ENCODE measurements at regions not wholly inside any gene's neighbourhood (a gene's known extent, or its start where the extent isn't known, plus 50 kb on each side); places are given as distances from the start of the nearest gene placed in this dataset.

DNA sequence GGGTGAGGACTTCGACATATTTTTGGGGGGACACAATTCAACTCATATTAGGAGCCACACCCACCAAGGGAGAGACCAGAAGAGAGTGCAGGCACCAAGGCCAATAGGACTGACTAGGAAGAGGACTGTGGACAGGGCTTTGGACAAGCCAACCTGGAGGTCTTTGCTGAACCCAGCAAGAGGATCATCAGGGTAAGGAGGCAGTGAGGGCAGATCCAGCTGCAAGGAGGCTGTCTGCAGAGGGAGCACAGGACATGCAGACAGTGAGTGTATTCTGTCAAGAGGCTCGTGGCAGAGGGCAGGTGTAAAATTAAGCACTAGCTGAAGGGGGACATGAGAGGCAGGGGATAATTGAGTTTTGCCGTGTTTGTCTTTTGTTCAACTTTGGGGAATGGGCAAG lies 83.4 kb upstream of the MGMT start:
- DNase-seq (ENCODE audit: low read depth in 4 of 4, low spot score in 3 of 4): no peak

GRCh38 chr10:129385600-129385999 lies 81.4 kb upstream of the MGMT start:
- no peak for DNase-seq (ENCODE audit: low read depth in 4 of 4, low spot score in 3 of 4)

DNA sequence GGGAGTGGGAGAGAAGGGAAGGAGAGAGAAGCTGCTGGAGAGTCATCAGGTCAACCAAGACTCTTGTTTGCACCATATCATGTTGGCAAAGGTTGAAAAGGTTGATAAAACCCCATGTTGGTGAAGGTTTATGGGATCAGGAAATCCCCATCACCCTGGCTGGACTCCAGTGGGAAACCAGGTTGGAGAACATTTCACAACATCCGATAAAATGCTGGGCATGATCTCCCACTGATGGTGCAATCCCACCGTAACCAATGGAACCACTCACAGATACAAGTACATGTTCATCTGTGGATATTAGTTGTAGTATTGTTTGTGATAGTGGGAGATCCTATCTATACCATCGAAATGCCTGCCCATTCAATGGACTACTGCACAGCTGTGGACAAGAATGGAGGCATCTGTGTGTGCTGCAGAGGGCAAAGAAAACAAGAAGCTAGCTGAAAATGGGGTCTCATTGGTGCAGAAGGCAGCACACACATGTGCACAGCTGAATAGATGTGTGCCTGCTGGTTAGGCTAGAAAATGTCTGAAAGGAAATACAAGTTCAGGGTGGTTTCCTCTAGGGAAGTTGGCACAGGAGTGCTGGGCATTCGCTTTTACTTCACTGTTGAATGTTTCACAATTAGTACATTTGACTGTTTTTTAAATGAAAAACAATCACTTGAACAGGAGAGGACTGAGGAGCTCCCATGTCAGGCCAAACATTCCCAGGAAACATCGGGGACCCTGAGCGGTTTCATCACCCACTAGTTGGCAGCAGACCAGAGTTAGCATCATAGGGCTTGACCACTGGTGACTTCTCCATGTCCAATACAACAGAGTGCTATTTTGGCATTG lies 80.4 kb upstream of the MGMT start:
- no peak for DNase-seq (ENCODE audit: low read depth in 4 of 4, low spot score in 3 of 4)

GRCh38 chr10:129387258-129387525 lies 79.8 kb upstream of the MGMT start:
- DNase-seq (ENCODE audit: low read depth in 4 of 4, low spot score in 3 of 4): no peak

GRCh38 chr10:129388435-129388834 lies 78.6 kb upstream of the MGMT start:
- no peak for DNase-seq (ENCODE audit: low read depth in 4 of 4, low spot score in 3 of 4)

DNA sequence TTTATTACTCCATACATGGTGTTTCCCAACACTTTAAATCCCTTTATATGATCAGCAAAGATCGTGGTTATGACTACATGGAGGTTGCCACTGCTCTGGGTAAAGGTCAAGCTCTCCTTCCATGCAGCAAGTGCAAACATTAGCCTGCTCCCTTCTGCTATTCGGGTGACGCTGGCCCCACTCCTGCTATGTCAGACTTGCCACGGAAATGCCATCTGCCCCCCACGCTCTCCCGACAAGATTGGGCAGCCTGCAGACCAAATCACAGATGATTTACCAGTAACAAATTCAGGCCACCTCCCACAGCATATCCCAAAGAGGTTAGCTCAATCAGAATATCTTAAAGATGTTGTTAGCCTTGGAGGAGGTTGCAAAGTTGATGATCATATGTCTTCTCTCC lies 77.8 kb upstream of the MGMT start:
- no peak for DNase-seq (ENCODE audit: low read depth in 4 of 4, low spot score in 3 of 4)

DNA sequence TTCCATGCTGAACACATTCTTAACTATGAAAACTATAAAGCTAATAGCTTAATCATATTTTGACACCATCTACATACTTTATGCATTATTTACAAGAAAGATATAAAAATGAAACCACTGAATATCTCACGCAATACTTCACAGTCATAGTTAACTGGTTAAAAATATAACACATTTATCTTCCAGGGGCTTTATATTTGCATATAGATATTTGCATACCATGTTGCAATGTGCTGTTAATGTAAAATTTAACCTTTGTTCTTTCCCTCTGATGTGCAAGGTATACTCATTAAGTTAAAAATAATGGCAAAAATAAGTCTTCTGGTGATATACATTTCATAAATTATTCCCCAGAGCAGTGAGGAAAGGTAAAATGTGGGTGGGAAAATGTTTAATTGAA lies 76.9 kb upstream of the MGMT start:
- no peak for DNase-seq (ENCODE audit: low read depth in 4 of 4, low spot score in 3 of 4)

GRCh38 chr10:129390726-129391125 lies 76.3 kb upstream of the MGMT start:
- DNase-seq (ENCODE audit: low read depth in 4 of 4, low spot score in 3 of 4): no peak

DNA sequence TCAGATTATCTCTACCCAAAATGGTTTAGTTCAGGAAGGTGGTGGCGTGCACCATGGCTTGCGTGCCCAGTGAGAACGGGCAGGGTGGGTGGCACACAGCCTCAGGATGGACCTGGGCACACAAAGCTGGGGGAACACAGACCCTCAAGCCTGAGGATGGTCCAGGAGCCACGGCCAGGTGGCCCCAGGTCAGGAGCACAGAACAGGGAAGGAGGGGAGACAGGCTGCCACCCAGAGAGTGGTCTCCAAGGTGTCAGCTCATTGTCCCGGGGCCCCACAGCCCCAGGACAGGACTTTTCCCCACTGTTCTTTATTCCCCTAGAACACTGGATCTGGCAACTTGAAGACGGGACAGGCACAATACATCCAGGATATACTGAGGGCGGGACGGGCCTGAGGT lies 75.6 kb upstream of the MGMT start:
- no peak for DNase-seq (ENCODE audit: low read depth in 4 of 4, low spot score in 3 of 4)

DNA sequence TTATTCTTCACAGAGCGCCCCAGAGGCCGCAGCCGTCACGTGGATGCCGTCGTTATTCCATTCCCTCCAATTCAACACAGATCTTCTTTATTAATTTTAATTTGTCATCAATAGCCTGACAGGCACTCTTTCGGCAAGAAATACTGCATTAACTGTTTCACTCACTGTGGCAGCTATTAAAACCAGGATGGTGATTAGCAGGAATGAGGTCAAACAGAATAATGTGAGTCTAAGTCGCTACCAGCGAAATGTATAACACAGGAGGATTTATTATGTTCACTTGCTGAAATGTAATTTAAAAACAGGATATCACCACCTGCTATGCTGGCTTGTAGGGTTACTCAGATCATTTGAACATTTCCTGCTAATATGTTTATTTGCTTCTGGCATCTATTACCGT lies 74.2 kb upstream of the MGMT start:
- no peak for DNase-seq (ENCODE audit: low read depth in 4 of 4, low spot score in 3 of 4)

GRCh38 chr10:129393812-129394211 lies 73.2 kb upstream of the MGMT start:
- DNase-seq (ENCODE audit: low read depth in 4 of 4, low spot score in 3 of 4): no peak

DNA sequence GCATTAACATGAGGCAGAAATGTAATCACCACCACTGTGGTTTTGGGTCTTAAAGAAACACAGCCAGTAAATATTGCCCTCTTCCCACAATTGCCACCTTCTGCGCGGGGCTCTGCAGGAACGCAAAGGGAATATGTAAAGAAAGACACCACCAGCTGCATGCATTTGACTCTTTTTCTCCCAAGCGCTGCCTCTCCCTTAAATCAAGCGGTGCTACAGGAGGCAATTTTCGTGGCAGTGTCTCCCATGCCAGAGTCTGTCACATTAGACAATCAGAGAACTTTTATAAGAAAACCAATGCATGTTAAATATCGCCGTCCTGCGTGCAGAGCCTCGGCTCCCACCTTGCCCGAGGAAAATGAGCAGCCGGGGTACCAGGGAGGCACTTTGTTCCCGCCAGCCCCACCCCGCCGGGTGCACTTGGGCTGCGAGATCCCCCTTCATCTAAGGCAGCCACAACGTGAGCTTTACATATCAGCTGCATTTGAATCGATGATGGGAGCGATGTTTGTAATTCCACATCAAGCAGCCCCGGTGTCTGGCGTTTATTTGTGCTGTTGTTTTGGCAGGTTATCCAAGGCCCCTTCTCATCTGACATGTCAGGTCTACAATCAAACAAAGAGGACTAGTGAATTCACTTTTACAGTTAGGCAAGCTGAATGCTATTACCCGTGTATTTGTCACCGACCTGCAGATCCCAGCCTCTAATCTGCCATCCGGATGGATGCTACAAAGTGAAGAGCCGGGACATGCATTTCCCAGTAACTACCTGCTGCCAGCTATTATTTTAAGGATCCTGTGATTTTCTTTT lies 72.3 kb upstream of the MGMT start:
- DNase-seq (ENCODE audit: low read depth in 4 of 4, low spot score in 3 of 4): no peak

- DNase-seq (ENCODE audit: low read depth in 4 of 4, low spot score in 3 of 4): no peak
Observed at GRCh38 chr10:129396021-129396722, 70.9 kb upstream of the MGMT start.

- no peak for DNase-seq (ENCODE audit: low read depth in 4 of 4, low spot score in 3 of 4)
Observed at GRCh38 chr10:129397198-129397974, 69.7 kb upstream of the MGMT start.

DNA sequence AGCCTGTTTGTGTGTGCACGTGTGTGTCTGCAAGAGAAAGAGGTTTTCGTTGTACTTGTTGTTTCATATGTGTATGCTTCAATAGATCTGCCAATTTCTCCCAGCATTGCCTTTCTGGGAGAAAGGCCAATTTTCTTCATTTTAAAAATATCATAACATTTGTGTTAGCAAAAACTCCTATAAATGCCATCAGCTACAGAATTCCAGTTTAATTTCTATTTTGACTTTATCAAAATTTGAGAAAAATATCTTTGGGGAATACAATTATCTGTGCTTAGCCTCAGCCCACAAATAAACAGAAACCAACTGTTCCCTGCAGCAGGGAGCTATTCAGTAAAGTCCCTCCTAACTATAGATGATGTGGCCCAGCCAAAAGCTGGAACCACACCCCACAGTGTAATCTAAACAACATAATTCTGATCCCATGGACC lies 68.3 kb upstream of the MGMT start:
- no peak for DNase-seq (ENCODE audit: low read depth in 4 of 4, low spot score in 3 of 4)

DNA sequence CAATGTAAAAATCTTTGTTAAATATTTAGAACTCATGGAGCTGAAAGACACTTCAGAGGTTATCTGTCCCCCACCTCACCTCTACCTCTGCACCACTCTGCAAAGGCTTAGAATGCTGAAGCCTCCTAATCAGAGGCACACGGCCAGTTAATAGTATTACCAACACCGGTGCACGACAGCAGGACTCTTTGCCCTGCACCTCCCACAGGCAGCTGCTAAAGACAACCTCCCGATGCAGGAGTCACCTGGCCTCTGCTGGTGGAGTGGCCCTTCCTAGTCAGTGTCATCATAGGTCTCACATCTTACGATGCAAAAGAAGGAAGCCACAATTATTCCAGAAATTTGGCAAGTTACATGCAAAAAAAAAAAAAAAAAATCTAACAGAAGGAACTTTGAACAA lies 66.6 kb upstream of the MGMT start:
- no peak for DNase-seq (ENCODE audit: low read depth in 4 of 4, low spot score in 3 of 4)

- no peak for DNase-seq (ENCODE audit: low read depth in 4 of 4, low spot score in 3 of 4)
Observed at GRCh38 chr10:129402459-129402858, 64.6 kb upstream of the MGMT start.

- no peak for DNase-seq (ENCODE audit: low read depth in 4 of 4, low spot score in 3 of 4)
Observed at GRCh38 chr10:129404091-129404490, 63.0 kb upstream of the MGMT start.

- no peak for DNase-seq (ENCODE audit: low read depth in 4 of 4, low spot score in 3 of 4)
Observed at GRCh38 chr10:129405389-129405788, 61.7 kb upstream of the MGMT start.

DNA sequence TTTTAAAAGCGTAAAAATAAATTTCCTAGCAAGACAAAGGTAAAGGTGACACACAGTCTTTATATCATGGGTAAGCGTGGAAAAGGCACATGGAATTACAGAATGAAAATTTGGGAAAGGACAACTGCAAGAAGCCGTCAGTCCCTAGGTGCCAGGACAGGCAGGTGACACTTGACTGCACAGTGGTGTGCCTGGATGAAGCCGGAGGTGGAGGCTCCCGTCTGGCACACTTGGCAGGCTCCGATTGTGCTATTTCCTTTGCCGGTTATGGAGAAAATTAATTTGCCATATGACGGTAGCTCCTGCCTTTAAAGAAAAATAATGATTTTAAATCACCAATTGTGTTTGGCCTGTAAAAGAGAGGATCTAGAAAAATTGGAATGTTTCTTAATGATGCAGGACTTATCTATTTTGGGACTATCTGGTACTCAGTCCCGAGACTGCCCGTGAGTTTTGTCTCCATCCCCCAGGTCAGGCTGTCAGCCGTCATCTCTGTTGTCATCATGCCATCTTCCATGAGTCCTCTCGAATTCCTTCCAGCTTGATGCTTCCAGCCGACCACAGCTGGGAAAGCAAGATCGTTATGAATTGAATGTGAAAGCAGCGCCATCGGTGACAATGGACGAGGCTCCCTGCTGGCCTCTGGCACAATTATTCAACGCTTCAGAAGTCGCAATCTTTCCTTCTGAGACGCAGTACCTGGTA lies 56.2 kb upstream of the MGMT start:
- DNase-seq (ENCODE audit: low read depth in 4 of 4, low spot score in 3 of 4): no peak

Measured in right renal pelvis (tissue), 4 donors.